ENCODE measurements at regions not wholly inside any gene's neighbourhood (a gene's known extent, or its start where the extent isn't known, plus 50 kb on each side); places are given as distances from the start of the nearest gene placed in this dataset.
"Not testable (repeated sequence)": the region's sequence is repeated elsewhere in the genome, so short reads cannot be mapped to it uniquely, and the experiment has no call there.

GRCh38 chr14:35174342-35174741 is 52.0 kb downstream of the PRORP start:
- DNase-seq, result no peak
- in situ Hi-C loops (cut with HindIII; ENCODE audit: low pct_ligation_motif_present, low pct_unique_long_range_greater_than_20kb, low sequenced_read_pairs), result loop anchor here (25.0 kb wide), 1 partner anchor 238 kb away; the partner anchor contains the start of gene NFKBIA

- in situ Hi-C loops (cut with HindIII; ENCODE audit: low pct_ligation_motif_present, low pct_unique_long_range_greater_than_20kb, low sequenced_read_pairs), result no loop called here
- no peak for DNase-seq
Measured at GRCh38 chr14:35180179-35180578, 57.8 kb downstream of the PRORP start.

- DNase-seq; in situ Hi-C loops (cut with HindIII; ENCODE audit: low pct_ligation_motif_present, low pct_unique_long_range_greater_than_20kb, low sequenced_read_pairs): not testable (repeated sequence)
Measured at GRCh38 chr14:35184891-35185290, 62.5 kb downstream of the PRORP start.

- in situ Hi-C loops (cut with HindIII; ENCODE audit: low pct_ligation_motif_present, low pct_unique_long_range_greater_than_20kb, low sequenced_read_pairs), result no loop called here
- DNase-seq, result no peak
Measured at GRCh38 chr14:35189422-35189821, 67.1 kb downstream of the PRORP start.

- in situ Hi-C loops (cut with HindIII; ENCODE audit: low pct_ligation_motif_present, low pct_unique_long_range_greater_than_20kb, low sequenced_read_pairs), result no loop called here
- DNase-seq, result no peak
Measured at GRCh38 chr14:35193161-35193560, 70.8 kb downstream of the PRORP start.

GRCh38 chr14:35194183-35194582 is 71.8 kb downstream of the PRORP start:
- in situ Hi-C loops (cut with HindIII; ENCODE audit: low pct_ligation_motif_present, low pct_unique_long_range_greater_than_20kb, low sequenced_read_pairs); DNase-seq: not testable (repeated sequence)

- in situ Hi-C loops (cut with HindIII; ENCODE audit: low pct_ligation_motif_present, low pct_unique_long_range_greater_than_20kb, low sequenced_read_pairs), result no loop called here
- DNase-seq, result no peak
Measured at GRCh38 chr14:35196571-35196970, 74.2 kb downstream of the PRORP start.

- no peak for DNase-seq
- in situ Hi-C loops (cut with HindIII; ENCODE audit: low pct_ligation_motif_present, low pct_unique_long_range_greater_than_20kb, low sequenced_read_pairs), result no loop called here
Measured at GRCh38 chr14:35197015-35197414, 74.7 kb downstream of the PRORP start.

- in situ Hi-C loops (cut with HindIII; ENCODE audit: low pct_ligation_motif_present, low pct_unique_long_range_greater_than_20kb, low sequenced_read_pairs), result no loop called here
- no peak for DNase-seq
Measured at GRCh38 chr14:35201066-35201465, 78.7 kb downstream of the PRORP start.

GRCh38 chr14:35202195-35202594 is 79.8 kb downstream of the PRORP start:
- in situ Hi-C loops (cut with HindIII; ENCODE audit: low pct_ligation_motif_present, low pct_unique_long_range_greater_than_20kb, low sequenced_read_pairs), result no loop called here
- no peak for DNase-seq

GRCh38 chr14:35205737-35206136 is 83.4 kb downstream of the PRORP start:
- DNase-seq, result no peak
- in situ Hi-C loops (cut with HindIII; ENCODE audit: low pct_ligation_motif_present, low pct_unique_long_range_greater_than_20kb, low sequenced_read_pairs), result no loop called here

GRCh38 chr14:35211067-35211466 is 81.1 kb upstream of the PSMA6 start:
- no peak for DNase-seq
- in situ Hi-C loops (cut with HindIII; ENCODE audit: low pct_ligation_motif_present, low pct_unique_long_range_greater_than_20kb, low sequenced_read_pairs), result no loop called here

- in situ Hi-C loops (cut with HindIII; ENCODE audit: low pct_ligation_motif_present, low pct_unique_long_range_greater_than_20kb, low sequenced_read_pairs), result no loop called here
- DNase-seq, result no peak
Measured at GRCh38 chr14:35212471-35213142, 79.6 kb upstream of the PSMA6 start.

GRCh38 chr14:35213143-35213788 is 78.9 kb upstream of the PSMA6 start:
- in situ Hi-C loops (cut with HindIII; ENCODE audit: low pct_ligation_motif_present, low pct_unique_long_range_greater_than_20kb, low sequenced_read_pairs), result no loop called here
- DNase-seq, result no peak

GRCh38 chr14:35213869-35214387 is 78.3 kb upstream of the PSMA6 start:
- in situ Hi-C loops (cut with HindIII; ENCODE audit: low pct_ligation_motif_present, low pct_unique_long_range_greater_than_20kb, low sequenced_read_pairs), result no loop called here
- DNase-seq, result peak; percentile 33

- in situ Hi-C loops (cut with HindIII; ENCODE audit: low pct_ligation_motif_present, low pct_unique_long_range_greater_than_20kb, low sequenced_read_pairs); DNase-seq: not testable (repeated sequence)
Measured at GRCh38 chr14:35214402-35214801, 77.8 kb upstream of the PSMA6 start.

GRCh38 chr14:35215110-35215813 is 76.9 kb upstream of the PSMA6 start:
- in situ Hi-C loops (cut with HindIII; ENCODE audit: low pct_ligation_motif_present, low pct_unique_long_range_greater_than_20kb, low sequenced_read_pairs), result no loop called here
- peak; percentile 65 for DNase-seq

GRCh38 chr14:35218176-35218575 is 74.0 kb upstream of the PSMA6 start:
- not testable (repeated sequence) for DNase-seq

GRCh38 chr14:35218963-35219362 is 73.2 kb upstream of the PSMA6 start:
- in situ Hi-C loops (cut with HindIII; ENCODE audit: low pct_ligation_motif_present, low pct_unique_long_range_greater_than_20kb, low sequenced_read_pairs), result no loop called here
- DNase-seq, result no peak

More at GRCh38 chr14:35218176-35218575, 74.0 kb upstream of the PSMA6 start:
- in situ Hi-C loops (cut with HindIII; ENCODE audit: low pct_ligation_motif_present, low pct_unique_long_range_greater_than_20kb, low sequenced_read_pairs), result not testable (repeated sequence)

Data from ACHN (cell line).